ENCODE measurements at regions not wholly inside any gene's neighbourhood (a gene's known extent, or its start where the extent isn't known, plus 50 kb on each side); places are given as distances from the start of the nearest gene placed in this dataset.

DNA sequence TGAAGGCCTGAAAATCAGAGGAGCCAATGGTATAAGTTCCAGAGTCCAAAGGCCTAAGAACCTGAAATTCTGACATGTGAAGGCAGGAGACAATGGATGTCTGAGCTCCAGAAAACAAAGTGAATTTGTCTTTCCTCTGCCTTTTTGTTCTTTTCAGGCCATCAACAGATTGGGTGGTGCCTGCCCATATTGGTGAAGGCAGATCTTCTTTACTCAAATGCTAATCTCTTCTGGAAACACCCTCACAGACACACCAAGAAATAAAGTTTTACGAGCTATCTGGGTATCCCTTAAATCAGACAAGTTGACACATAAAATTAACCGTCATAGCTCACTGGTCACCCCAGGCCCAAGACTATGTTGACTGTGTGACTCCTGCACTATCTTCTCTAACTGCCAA is 163.8 kb upstream of the NCKAP5 start:
- CTCF ChIA-PET = no interaction called here
- DNase-seq = no peak

DNA sequence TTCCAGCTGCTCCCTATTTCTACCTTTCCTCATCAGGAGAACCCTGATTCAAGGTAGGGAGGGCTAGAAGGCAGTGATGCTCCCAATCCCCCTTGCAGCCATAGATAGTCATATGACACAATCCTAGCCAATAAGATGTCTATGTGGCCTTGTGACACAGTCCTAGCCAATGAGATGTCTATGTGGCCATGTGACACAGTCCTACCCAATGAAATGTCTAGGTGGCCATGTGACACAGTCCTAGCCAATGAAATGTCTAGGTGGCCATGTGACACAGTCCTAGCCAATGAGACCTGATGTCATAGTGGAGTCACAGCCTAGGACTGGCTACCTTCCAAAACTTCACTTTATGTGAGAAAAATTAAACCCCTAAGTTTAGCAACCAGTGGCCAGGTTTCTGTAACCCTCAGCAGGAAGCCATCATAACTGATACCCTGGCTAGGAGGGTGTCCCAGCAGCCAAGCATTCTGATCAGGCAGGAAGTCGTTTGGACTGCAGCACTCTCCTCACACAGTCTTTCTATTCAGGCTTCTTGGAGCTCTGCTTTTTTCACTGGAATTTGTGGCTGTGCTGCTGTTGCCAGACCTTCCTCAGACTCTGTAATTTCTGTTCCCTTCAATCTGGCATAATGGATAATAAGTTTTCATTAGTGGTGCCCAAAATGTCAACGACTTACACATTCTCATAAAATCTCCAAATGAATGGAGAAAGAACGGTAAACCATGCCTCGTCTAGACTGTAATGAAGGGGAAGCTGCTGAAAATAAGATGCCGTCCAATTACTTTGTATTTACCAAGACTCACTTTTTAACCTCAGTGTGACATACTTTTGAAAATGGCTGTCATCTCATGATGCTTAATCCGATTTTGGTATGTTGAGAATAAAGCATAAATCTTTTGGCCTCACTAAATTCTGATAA is 165.0 kb upstream of the NCKAP5 start:
- H3K36me3 Mint-ChIP-seq (ENCODE audit: insufficient read depth, unreplicated experiment) = no peaks in the 10 kb centered on the region
- Histone ChIP-seq H3K36me3 (ENCODE audit: control insufficient read depth, insufficient read depth, low read length) (no peaks in the 10 kb centered on the region), H3K9me3 (no peaks in the 10 kb centered on the region), H3K4me3 (ENCODE audit: low read depth, low read length) (no peak overlapping the region), H3K4me1 (no peaks in the 10 kb centered on the region), H3K27me3 (replicated peaks; ENCODE audit: control insufficient read depth, insufficient read depth, low read length) (no peaks in the 10 kb centered on the region)
- POLR2A ChIA-PET = no interaction called here
- no TSS peak for BruUV-seq (replicated peaks)
- H3K4me1 Mint-ChIP-seq (ENCODE audit: low read depth, unreplicated experiment) = no peaks in the 10 kb centered on the region
- H3K9me3 Mint-ChIP-seq (ENCODE audit: unreplicated experiment) = no peaks in the 10 kb centered on the region
- H3K4me3 Mint-ChIP-seq (ENCODE audit: unreplicated experiment) = no peak overlapping the region
- CTCF ChIA-PET = no interaction called here
- no peak for DNase-seq
- intact Hi-C loops (cut with micrococcal nuclease; ENCODE audit: unreplicated experiment) = no loop called here
- no peak overlapping the region for H3K27ac Mint-ChIP-seq (ENCODE audit: unreplicated experiment)
- H3K27me3 Mint-ChIP-seq (ENCODE audit: insufficient read depth, unreplicated experiment) = no peaks in the 10 kb centered on the region
- TF ChIP-seq, protein P1, sequence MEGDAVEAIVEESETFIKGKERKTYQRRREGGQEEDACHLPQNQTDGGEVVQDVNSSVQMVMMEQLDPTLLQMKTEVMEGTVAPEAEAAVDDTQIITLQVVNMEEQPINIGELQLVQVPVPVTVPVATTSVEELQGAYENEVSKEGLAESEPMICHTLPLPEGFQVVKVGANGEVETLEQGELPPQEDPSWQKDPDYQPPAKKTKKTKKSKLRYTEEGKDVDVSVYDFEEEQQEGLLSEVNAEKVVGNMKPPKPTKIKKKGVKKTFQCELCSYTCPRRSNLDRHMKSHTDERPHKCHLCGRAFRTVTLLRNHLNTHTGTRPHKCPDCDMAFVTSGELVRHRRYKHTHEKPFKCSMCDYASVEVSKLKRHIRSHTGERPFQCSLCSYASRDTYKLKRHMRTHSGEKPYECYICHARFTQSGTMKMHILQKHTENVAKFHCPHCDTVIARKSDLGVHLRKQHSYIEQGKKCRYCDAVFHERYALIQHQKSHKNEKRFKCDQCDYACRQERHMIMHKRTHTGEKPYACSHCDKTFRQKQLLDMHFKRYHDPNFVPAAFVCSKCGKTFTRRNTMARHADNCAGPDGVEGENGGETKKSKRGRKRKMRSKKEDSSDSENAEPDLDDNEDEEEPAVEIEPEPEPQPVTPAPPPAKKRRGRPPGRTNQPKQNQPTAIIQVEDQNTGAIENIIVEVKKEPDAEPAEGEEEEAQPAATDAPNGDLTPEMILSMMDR (IDR thresholded peaks at IDR 0.05; ENCODE audit: insufficient read depth in 1 of 2, low read depth in 1 of 2, low read length in 1 of 2, severe bottlenecking in 1 of 2, unreplicated experiment in 1 of 2) = no peak

More for the DNA sequence above, 163.8 kb upstream of the NCKAP5 start:
- intact Hi-C loops (cut with micrococcal nuclease; ENCODE audit: unreplicated experiment) = no loop called here
- Mint-ChIP-seq H3K27ac (ENCODE audit: unreplicated experiment) (no peak overlapping the region), H3K27me3 (ENCODE audit: insufficient read depth, unreplicated experiment) (no peaks in the 10 kb centered on the region), H3K9me3 (ENCODE audit: unreplicated experiment) (no peaks in the 10 kb centered on the region), H3K36me3 (ENCODE audit: insufficient read depth, unreplicated experiment) (no peaks in the 10 kb centered on the region), H3K4me3 (ENCODE audit: unreplicated experiment) (no peak overlapping the region), H3K4me1 (ENCODE audit: low read depth, unreplicated experiment) (no peaks in the 10 kb centered on the region)
- no peaks in the 10 kb centered on the region for H3K36me3 ChIP-seq (ENCODE audit: control insufficient read depth, insufficient read depth, low read length)
- TF ChIP-seq, protein P1 (IDR thresholded peaks at IDR 0.05; ENCODE audit: insufficient read depth in 1 of 2, low read depth in 1 of 2, low read length in 1 of 2, severe bottlenecking in 1 of 2, unreplicated experiment in 1 of 2) = no peak
- H3K4me3 ChIP-seq (ENCODE audit: low read depth, low read length) = no peak overlapping the region
- H3K27me3 ChIP-seq (replicated peaks; ENCODE audit: control insufficient read depth, insufficient read depth, low read length) = no peaks in the 10 kb centered on the region
- no peaks in the 10 kb centered on the region for H3K9me3 ChIP-seq
- no peaks in the 10 kb centered on the region for H3K4me1 ChIP-seq
- POLR2A ChIA-PET = no interaction called here
- no TSS peak for BruUV-seq (replicated peaks)

- CTCF ChIA-PET = no interaction called here
- Mint-ChIP-seq H3K27me3 (ENCODE audit: insufficient read depth, unreplicated experiment) (no peaks in the 10 kb centered on the region), H3K4me3 (ENCODE audit: unreplicated experiment) (no peak overlapping the region), H3K27ac (ENCODE audit: unreplicated experiment) (no peak overlapping the region), H3K4me1 (ENCODE audit: low read depth, unreplicated experiment) (no peaks in the 10 kb centered on the region), H3K9me3 (ENCODE audit: unreplicated experiment) (no peaks in the 10 kb centered on the region), H3K36me3 (ENCODE audit: insufficient read depth, unreplicated experiment) (no peaks in the 10 kb centered on the region)
- POLR2A ChIA-PET = no interaction called here
- Histone ChIP-seq H3K4me3 (ENCODE audit: low read depth, low read length) (no peak overlapping the region), H3K27me3 (replicated peaks; ENCODE audit: control insufficient read depth, insufficient read depth, low read length) (no peaks in the 10 kb centered on the region), H3K9me3 (no peaks in the 10 kb centered on the region), H3K4me1 (no peaks in the 10 kb centered on the region), H3K36me3 (ENCODE audit: control insufficient read depth, insufficient read depth, low read length) (no peaks in the 10 kb centered on the region)
- BruUV-seq (replicated peaks) = no TSS peak
- no peak for DNase-seq
- intact Hi-C loops (cut with micrococcal nuclease; ENCODE audit: unreplicated experiment) = no loop called here
- TF ChIP-seq, protein P1 (IDR thresholded peaks at IDR 0.05; ENCODE audit: insufficient read depth in 1 of 2, low read depth in 1 of 2, low read length in 1 of 2, severe bottlenecking in 1 of 2, unreplicated experiment in 1 of 2) = no peak
These were observed 165.6 kb upstream of the NCKAP5 start for GRCh38 chr2:133733901-133734255.
